ENCODE measurements at regions not wholly inside any gene's neighbourhood (a gene's known extent, or its start where the extent isn't known, plus 50 kb on each side); places are given as distances from the start of the nearest gene placed in this dataset.

DNA sequence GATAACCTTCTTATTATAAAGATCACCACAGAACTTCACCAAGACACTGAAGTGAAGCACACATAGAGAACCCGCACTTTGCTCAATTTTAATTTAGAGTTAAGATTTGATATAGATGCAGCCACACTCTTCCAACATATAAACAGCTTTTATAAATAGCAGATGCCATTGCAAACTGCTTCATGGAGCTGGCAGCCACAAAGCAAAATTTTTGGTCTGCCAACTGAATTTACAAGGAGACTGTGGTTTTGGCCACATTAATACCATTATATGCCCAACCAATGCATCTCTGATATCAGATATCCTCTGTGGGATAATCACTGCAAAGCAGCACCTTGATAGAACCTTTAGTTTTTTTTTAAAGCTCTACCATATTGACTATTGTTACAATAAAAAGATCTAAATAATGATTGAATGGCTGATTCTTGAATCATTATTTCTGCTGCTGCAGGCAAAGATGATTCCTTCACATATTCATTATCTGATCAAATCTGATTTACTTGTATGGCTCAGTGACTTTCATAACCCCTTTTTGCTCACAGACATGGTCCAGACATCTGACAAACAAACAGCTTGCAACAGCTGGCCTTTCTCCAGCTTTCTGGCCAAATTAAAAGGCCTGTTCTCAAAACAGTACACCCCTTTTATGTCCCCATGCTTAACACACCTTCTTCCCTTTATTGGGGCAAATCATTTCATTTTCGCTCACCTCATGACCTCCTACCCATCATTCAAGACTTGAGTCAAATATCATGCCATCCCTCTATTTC is 88.4 kb downstream of the METTL4 start:
- Mint-ChIP-seq H3K36me3 (ENCODE audit: insufficient read depth) (no peaks in the 10 kb centered on the region), H3K9me3 (no peaks in the 10 kb centered on the region), H3K4me1 (ENCODE audit: low read depth) (no peaks in the 10 kb centered on the region), H3K4me3 (no peak overlapping the region), H3K27me3 (ENCODE audit: low read depth) (peaks cover 41% of the 10 kb centered on the region)
- no peak for DNase-seq
- no peak for ATAC-seq

- Mint-ChIP-seq H3K36me3 (ENCODE audit: insufficient read depth) (no peaks in the 10 kb centered on the region), H3K27me3 (ENCODE audit: low read depth) (peaks cover 28% of the 10 kb centered on the region), H3K9me3 (no peaks in the 10 kb centered on the region), H3K4me3 (no peak overlapping the region), H3K4me1 (ENCODE audit: low read depth) (no peaks in the 10 kb centered on the region)
- no peak for DNase-seq
- no peak for ATAC-seq
Observed at GRCh38 chr18:2485983-2486382, 85.3 kb downstream of the METTL4 start.

DNA sequence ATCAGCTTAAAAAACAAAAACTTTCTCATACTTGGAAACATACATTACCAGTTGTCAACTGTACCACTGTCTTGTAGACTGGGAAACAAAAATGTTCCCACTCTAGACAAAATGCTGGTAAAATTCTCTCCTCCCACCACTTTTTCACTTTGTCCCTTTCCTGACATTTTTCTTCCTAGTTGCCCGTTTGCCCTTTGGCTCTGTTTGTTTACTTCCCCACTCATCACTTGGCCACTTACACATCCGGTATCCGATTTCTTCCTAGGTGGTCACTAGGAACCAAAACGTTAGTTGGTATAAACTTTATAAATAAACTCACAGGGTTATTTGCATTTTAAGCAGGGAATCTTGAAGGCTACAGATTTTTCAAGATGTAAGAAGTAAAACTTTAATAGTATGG is 84.9 kb downstream of the METTL4 start:
- no peak for DNase-seq
- no peak overlapping the region for H3K4me3 Mint-ChIP-seq
- peaks cover 28% of the 10 kb centered on the region for H3K27me3 Mint-ChIP-seq (ENCODE audit: low read depth)
- no peaks in the 10 kb centered on the region for H3K36me3 Mint-ChIP-seq (ENCODE audit: insufficient read depth)
- H3K9me3 Mint-ChIP-seq: no peaks in the 10 kb centered on the region
- no peak for ATAC-seq
- H3K4me1 Mint-ChIP-seq (ENCODE audit: low read depth): no peaks in the 10 kb centered on the region
